SK-N-SH treated with all-trans-retinoic acid at 6 μM for 48 hours (cell line): ENCODE measurements at regions not wholly inside any gene's neighbourhood (a gene's known extent, or its start where the extent isn't known, plus 50 kb on each side); places are given as distances from the start of the nearest gene placed in this dataset.

Experiments
- ATAC-seq: fragments of 200-7000 bp; cut with Tn5 transposase; 3 replicates; pipeline ENCODE4 v1.9.1; 2020; ENCODE audit warnings: mild to moderate bottlenecking, moderate library complexity
- ARNTL ChIP-seq: fragments of 450-650 bp; formaldehyde crosslinking; IDR thresholded peaks from 2 replicates; pipeline ENCODE4 v1.5.0; 2020; ENCODE audit warnings: low read depth, mild to moderate bottlenecking, moderate library complexity, borderline replicate concordance
- BACH2 ChIP-seq: fragments of 250-450 bp; sonication (Bioruptor Pico); IDR thresholded peaks from 2 replicates; pipeline ENCODE4 v1.9.0; 2021; ENCODE audit warnings: mild to moderate bottlenecking, borderline replicate concordance
- CREB5 ChIP-seq: fragments of 250-450 bp; sonication (Bioruptor Pico); IDR thresholded peaks from 2 replicates; pipeline ENCODE4 v1.5.1; 2020; ENCODE audit warnings: low read depth, mild to moderate bottlenecking, moderate library complexity
- CSDC2 ChIP-seq: fragments of 250-450 bp; sonication (Bioruptor Pico); IDR thresholded peaks from 2 replicates; pipeline ENCODE4 v1.5.0; 2020; ENCODE audit warnings: mild to moderate bottlenecking, moderate library complexity
- GLIS3 ChIP-seq: fragments of 250-450 bp; sonication (Bioruptor Pico); IDR thresholded peaks from 2 replicates; pipeline ENCODE4 v1.5.0; 2020; ENCODE audit warnings: mild to moderate bottlenecking, moderate library complexity
- ISL1 ChIP-seq: fragments of 250-450 bp; sonication (Bioruptor Pico); IDR thresholded peaks from 2 replicates; pipeline ENCODE4 v2.1.2; 2022; ENCODE audit warnings: mild to moderate bottlenecking, moderate library complexity
- OSR1 ChIP-seq: fragments of 250-450 bp; sonication (Bioruptor Pico); IDR thresholded peaks from 2 replicates; pipeline ENCODE4 v1.8.0; 2022; ENCODE audit warnings: moderate library complexity, mild to moderate bottlenecking, inconsistent platforms
- PATZ1 ChIP-seq: fragments of 250-450 bp; sonication (Bioruptor Pico); IDR thresholded peaks from 2 replicates; pipeline ENCODE4 v1.8.0; 2020; ENCODE audit warnings: mild to moderate bottlenecking, moderate library complexity, borderline replicate concordance
- POU6F1 ChIP-seq: fragments of 250-450 bp; sonication (Bioruptor Pico); IDR thresholded peaks from 2 replicates; pipeline ENCODE4 v1.8.0; 2021; ENCODE audit warnings: low read depth, mild to moderate bottlenecking, moderate library complexity, borderline replicate concordance
- PPARA ChIP-seq: fragments of 250-450 bp; sonication (Bioruptor Pico); IDR thresholded peaks from 2 replicates; pipeline ENCODE4 v1.5.0; 2020; ENCODE audit warnings: mild to moderate bottlenecking, borderline replicate concordance
- RARB ChIP-seq: fragments of 250-450 bp; sonication (Bioruptor Pico); IDR thresholded peaks from 2 replicates; pipeline ENCODE4 v1.8.0; 2021; ENCODE audit warnings: mild to moderate bottlenecking, moderate library complexity
- SNAI2 ChIP-seq: fragments of 250-450 bp; sonication (Bioruptor Pico); IDR thresholded peaks from 2 replicates; pipeline ENCODE4 v1.5.0; 2020; ENCODE audit warnings: mild to moderate bottlenecking, moderate library complexity
- TCF4 ChIP-seq: fragments of 250-450 bp; sonication (Bioruptor Pico); IDR thresholded peaks from 2 replicates; pipeline ENCODE4 v1.8.0; 2021; ENCODE audit warnings: mild to moderate bottlenecking, moderate library complexity, borderline replicate concordance
- TOX ChIP-seq: fragments of 250-450 bp; sonication (Bioruptor Pico); IDR thresholded peaks from 2 replicates; pipeline ENCODE4 v1.8.0; 2021; ENCODE audit warnings: mild to moderate bottlenecking, moderate library complexity, borderline replicate concordance
- TSHZ2 ChIP-seq: fragments of 250-450 bp; sonication (Bioruptor Pico); IDR thresholded peaks from 2 replicates; pipeline ENCODE4 v1.5.0; 2020; ENCODE audit warnings: mild to moderate bottlenecking, moderate library complexity
- ZC3H10 ChIP-seq: fragments of 250-450 bp; sonication (Bioruptor Pico); IDR thresholded peaks from 2 replicates; pipeline ENCODE4 v1.5.1; 2021; ENCODE audit warnings: mild to moderate bottlenecking, moderate library complexity
- ZFP3 ChIP-seq: fragments of 250-450 bp; sonication (Bioruptor Pico); IDR thresholded peaks from 2 replicates; pipeline ENCODE4 v1.5.0; 2020; ENCODE audit warnings: mild to moderate bottlenecking, moderate library complexity
- ZFP30 ChIP-seq: fragments of 450-650 bp; formaldehyde crosslinking; IDR thresholded peaks from 2 replicates; pipeline ENCODE4 v1.5.0; 2022; ENCODE audit warnings: mild to moderate bottlenecking, moderate library complexity
- ZNF565 ChIP-seq: fragments of 450-650 bp; formaldehyde crosslinking; conservative IDR thresholded peaks from 2 replicates; pipeline ENCODE4 v1.5.0; 2020; ENCODE audit warnings: low read depth, mild to moderate bottlenecking, moderate library complexity
- ZNF70 ChIP-seq: fragments of 450-650 bp; formaldehyde crosslinking; IDR thresholded peaks from 2 replicates; pipeline ENCODE4 v1.5.0; 2020; ENCODE audit warnings: mild to moderate bottlenecking, moderate library complexity

- TF ChIP-seq CREB5 (CRISPR knock-in tag) (no peak), ARNTL (CRISPR knock-in tag) (no peak)
These were observed 414.4 kb upstream of the PDZRN3 start (continued) for GRCh38 chr3:74039105-74039504.

GRCh38 chr3:74036568-74036967 is 411.8 kb upstream of the PDZRN3 start:
- ATAC-seq = no peak
- TF ChIP-seq OSR1 (CRISPR knock-in tag) (no peak), POU6F1 (CRISPR knock-in tag) (no peak), ZNF70 (CRISPR knock-in tag) (no peak), ZFP3 (CRISPR knock-in tag) (no peak), SNAI2 (CRISPR knock-in tag) (no peak), ARNTL (CRISPR knock-in tag) (no peak)

- TF ChIP-seq TOX (CRISPR knock-in tag) = no peak
- TF ChIP-seq BACH2 = no peak
- no peak for TF ChIP-seq CSDC2 (CRISPR knock-in tag)
- TF ChIP-seq CREB5 (CRISPR knock-in tag) = no peak
- no peak for TF ChIP-seq ZC3H10
- TF ChIP-seq SNAI2 (CRISPR knock-in tag) = no peak
- TF ChIP-seq OSR1 (CRISPR knock-in tag) = no peak
- no peak for TF ChIP-seq ZFP30 (CRISPR knock-in tag)
- TF ChIP-seq ZNF565 (CRISPR knock-in tag) = no peak
- no peak for TF ChIP-seq ZFP3 (CRISPR knock-in tag)
- no peak for TF ChIP-seq POU6F1 (CRISPR knock-in tag)
- no peak for TF ChIP-seq ZNF70 (CRISPR knock-in tag)
- no peak for TF ChIP-seq PPARA (CRISPR knock-in tag)
- TF ChIP-seq TCF4 = no peak
- TF ChIP-seq ARNTL (CRISPR knock-in tag) = no peak
- TF ChIP-seq ISL1 (CRISPR knock-in tag) = no peak
- TF ChIP-seq TSHZ2 = no peak
- no peak for TF ChIP-seq PATZ1 (CRISPR knock-in tag)
- TF ChIP-seq GLIS3 = no peak
- TF ChIP-seq RARB = no peak
- TF ChIP-seq, all 23 proteins: peak for 0
- ATAC-seq = no peak
These were observed 411.4 kb upstream of the PDZRN3 start for GRCh38 chr3:74036102-74036501.
